Left renal cortex interstitium (tissue), 4 donors: ENCODE measurements at regions not wholly inside any gene's neighbourhood (a gene's known extent, or its start where the extent isn't known, plus 50 kb on each side); places are given as distances from the start of the nearest gene placed in this dataset.
A peak's percentile ranks its signal among the peaks of the same experiment; 100 is the strongest.
"Not testable (repeated sequence)": the region's sequence is repeated elsewhere in the genome, so short reads cannot be mapped to it uniquely, and the experiment has no call there.

ENCODE experiments used
- DNase-seq, 4 donors: peaks; one replicate each; pipeline ENCODE4 v3.0.0-alpha.2; 2013; ENCODE audit warnings: low read depth in 4 of 4, low spot score in 2 of 4, missing footprints in 1 of 4

DNA sequence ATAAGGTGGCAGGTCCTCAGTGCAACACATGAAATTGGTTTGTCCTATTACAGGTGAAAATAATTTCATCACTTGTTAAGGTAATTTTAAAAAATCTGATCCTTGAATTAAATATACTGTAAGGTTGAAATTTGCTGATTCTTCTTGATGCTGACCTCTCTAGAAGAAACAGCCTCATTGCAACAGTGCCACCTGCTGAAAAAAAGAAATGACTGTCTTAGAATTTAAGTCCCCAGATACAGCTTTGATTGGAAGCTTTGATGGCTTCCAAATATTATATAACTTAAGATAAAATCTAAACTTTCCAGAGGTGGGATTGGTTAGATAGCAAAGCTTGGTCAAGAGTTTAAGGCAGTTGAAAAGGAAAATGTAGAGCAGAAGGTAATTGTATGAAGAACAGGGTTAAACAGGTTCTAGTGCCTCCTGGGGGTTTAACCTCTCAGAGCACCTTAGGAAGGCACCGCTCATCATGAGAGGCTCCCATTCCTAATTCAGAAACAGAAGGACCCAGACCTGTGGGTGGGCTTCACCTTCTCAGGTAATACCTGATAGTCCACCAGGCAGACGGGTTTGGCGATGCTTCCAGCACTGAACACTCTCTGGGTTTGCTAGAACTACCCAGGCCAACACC lies 401.0 kb downstream of the PAX1 start:
- peak in 2 of 4 donors; percentile 26 to 40 for DNase-seq

- DNase-seq: no peak
Observed at GRCh38 chr20:22101606-22102005, 396.1 kb downstream of the PAX1 start.

GRCh38 chr20:22100686-22101085 lies 395.2 kb downstream of the PAX1 start:
- DNase-seq: no peak

- no peak for DNase-seq
Observed at GRCh38 chr20:22099348-22099747, 393.9 kb downstream of the PAX1 start.

DNA sequence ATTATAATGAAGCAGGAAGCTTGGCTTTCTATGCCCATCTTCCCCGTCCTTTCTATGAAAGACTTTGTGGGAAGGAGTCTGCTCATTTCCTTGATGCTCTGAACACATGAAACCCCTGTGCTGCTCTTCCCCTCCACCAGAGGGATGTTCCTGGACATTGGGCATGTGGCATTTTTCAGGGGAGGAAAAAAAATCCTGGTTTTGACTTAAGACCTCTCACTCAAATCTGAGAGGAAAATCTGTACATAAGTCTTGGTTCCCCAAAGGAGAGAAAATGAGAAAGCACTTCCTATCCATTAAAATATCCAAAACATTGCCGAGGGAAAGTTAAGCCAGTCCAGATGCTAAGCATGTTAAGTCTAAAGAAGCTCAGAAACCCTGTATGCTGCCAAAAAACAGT lies 393.0 kb downstream of the PAX1 start:
- DNase-seq: peak in 1 of 4 donors; percentile 6

DNA sequence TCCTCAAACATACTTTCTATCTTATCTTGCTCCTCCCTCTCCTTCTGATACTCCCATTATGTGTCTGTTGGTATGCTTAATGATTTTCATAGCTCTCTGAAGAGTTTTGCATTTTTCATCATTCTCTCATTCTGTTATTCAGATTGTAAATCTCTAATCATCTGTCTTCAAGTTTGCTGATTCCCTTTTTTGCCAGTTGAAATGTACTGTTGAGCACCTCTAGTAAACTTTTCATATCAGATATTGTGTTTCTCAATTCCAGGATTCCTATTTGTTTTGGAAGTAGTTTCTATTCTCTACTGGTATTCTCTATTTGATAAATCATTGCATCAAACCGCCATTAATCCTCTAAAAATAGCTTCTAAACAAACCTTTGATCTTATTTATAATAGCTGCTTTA lies 387.7 kb downstream of the PAX1 start:
- no peak for DNase-seq

DNA sequence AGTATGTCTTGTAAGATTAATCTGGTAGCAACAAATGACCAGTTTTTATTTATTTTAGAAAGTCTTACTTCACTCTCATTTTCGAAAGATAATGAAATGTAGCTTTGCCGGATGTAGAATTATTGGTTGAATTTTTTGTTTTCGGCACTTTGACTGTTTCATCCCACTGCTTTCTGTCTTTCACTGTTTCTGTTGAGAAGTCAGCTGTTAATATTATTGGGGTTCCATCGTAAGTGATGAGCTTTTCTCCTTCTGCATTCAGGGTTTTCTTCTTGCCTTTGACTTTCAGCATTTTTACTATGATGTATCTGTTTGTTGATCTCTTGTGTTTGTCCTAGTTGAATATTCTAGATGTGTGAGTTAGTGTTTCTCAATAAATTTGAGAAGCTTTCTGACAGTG lies 383.4 kb downstream of the PAX1 start:
- no peak for DNase-seq

DNA sequence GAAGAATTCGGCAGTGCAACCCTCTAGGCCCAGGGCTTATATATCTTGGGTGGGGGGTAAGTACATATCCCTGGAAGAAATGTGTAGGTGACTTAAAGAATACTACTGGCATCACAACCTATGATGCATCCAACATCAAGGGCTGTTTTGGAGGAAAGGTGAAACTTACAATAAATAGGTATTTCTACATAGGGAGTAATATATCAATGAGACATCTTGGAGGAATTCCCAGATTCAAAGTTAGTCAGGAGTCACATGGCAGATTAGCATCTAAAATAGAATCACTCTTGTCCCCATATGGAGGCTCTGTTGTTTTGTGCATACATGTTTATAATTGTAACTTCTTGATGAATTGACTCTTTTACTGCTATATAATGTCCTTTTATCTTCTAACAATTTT lies 375.5 kb downstream of the PAX1 start:
- DNase-seq: no peak

GRCh38 chr20:22074635-22075034 lies 369.2 kb downstream of the PAX1 start:
- DNase-seq: no peak

DNA sequence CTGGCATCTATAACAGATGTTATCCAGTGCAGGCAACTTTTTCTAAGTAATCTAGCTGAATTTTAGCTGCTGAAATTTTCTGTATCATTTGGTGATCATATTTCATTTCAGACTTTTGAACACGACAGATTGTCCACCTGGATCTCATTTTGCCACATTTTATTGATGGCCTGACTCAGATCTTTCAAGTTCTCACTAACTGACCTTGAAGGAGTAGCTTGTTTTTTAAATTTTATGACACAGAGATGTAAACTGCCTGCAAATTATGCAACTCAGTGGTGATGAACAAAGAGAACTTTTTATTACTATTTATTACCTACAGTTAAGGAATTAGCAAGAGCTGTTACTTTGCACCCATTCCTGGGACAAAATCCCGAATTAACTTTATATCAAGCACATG lies 366.4 kb downstream of the PAX1 start:
- no peak for DNase-seq

DNA sequence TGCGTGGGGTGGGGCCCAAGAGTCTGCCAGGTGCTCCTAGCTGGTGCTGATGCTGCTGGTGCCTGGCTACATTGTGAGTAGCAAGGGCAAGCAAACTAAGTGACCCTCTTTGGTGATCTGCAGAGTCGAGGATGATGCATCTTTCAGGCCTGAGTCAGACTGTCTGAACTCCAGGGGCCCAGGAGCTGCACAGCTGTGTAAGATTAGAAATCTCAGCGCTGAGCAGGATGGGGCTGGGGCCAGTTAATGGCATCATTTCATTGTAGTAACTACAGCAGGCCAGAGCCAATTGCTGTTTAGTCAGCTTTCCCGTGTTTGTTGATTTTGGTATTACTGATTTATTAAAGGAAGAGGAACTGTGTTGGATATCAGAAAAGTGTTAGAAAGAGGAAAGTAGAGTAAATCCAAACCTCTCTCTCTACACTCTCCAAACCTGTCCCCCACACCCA lies 365.2 kb downstream of the PAX1 start:
- no peak for DNase-seq

DNA sequence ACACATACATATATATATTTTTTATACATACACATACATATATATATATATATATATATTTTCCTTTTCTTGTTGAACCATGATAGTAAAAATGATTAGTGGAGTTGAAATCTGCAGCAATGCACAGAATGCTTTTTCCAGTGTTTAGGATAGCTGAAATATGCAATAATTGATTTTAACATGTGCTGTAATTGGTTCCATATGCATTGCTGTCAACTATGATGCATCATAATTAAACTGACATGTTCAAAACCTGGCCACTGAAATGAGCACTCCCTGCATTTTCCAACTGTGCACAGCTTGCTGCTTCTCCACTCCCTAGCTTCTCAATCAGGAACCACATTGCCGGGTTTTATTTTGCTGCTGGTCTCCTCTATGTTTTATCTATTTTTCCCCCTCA lies 358.3 kb downstream of the PAX1 start:
- no peak for DNase-seq

DNA sequence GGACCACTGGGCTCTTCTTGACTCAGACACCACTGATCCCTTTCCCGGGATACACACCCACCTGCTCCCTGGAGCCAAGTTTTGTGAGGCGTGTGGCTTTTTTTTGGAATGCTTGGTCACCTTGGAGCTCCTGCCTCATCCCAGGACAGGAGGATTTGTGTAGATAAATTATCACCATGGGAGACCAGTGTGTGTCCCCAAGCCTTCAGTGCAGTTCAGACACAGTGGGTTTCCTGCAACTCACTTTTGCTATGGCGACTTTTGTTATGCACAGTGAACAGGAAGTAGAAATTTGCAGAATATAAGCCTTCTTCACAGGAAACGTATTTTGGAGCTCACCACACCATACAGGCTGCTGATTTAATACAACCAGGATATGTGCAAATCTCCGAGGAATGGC lies 357.4 kb downstream of the PAX1 start:
- no peak for DNase-seq

DNA sequence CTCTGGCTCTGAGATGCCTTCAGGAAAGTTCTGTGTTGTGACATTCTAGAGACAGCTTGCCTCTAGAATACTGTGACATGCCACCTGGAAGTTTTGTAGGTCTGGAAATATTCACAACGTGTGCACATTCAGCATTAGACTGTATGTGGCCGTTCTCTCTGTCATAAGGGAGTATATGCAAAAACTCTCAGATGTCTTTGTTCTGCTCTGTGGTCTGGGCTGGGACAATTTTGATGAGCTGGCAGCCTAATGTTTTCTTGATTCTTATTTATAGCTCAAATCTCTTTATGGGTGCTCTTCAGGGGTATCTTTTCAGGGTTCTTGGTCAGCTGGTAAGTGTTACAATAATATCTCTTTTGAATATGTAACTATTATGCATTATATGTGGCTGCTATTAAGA lies 355.1 kb downstream of the PAX1 start:
- DNase-seq: no peak

GRCh38 chr20:22058746-22059145 lies 353.3 kb downstream of the PAX1 start:
- no peak for DNase-seq

DNA sequence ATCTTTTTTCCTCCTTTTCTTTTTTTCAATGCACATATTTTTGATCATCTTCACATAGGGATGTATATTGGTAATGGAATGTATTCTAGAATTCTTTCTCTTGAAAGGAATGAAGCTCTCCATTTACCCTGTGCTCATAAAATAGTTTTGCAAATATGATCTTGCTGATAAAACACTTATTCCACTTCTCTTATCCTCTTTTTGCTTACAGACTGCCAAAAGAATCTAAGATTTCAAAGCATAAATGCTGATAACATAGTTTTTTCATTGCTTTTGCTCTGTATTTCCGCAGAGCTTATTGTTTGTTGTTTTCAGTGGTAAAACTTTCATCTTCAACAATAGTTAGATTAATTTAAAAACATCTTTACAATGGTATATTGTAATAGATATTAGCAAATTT lies 350.5 kb downstream of the PAX1 start:
- DNase-seq: no peak

- DNase-seq: no peak
Observed at GRCh38 chr20:22052025-22052650, 346.7 kb downstream of the PAX1 start.

- not testable (repeated sequence) for DNase-seq
Observed at GRCh38 chr20:22045956-22046507, 340.6 kb downstream of the PAX1 start.

GRCh38 chr20:22027423-22027822 lies 322.0 kb downstream of the PAX1 start:
- no peak for DNase-seq

- no peak for DNase-seq
Observed at GRCh38 chr20:22020201-22020600, 314.7 kb downstream of the PAX1 start.

- DNase-seq: no peak
Observed at GRCh38 chr20:22008456-22008855, 303.0 kb downstream of the PAX1 start.

GRCh38 chr20:22006306-22006705 lies 300.8 kb downstream of the PAX1 start:
- DNase-seq: no peak
